ENCODE measurements at regions not wholly inside any gene's neighbourhood (a gene's known extent, or its start where the extent isn't known, plus 50 kb on each side); places are given as distances from the start of the nearest gene placed in this dataset.

- Histone ChIP-seq H3K36me3 (no peaks in the 10 kb centered on the region), H3K27ac (no peak overlapping the region), H3K4me1 (no peaks in the 10 kb centered on the region), H3K27me3 (peaks cover 0 to 3% (median 0%) of the 10 kb centered on the region in 7 donors), H3K4me3 (no peak overlapping the region), H3K9me3 (peaks cover 0 to 15% (median 0%) of the 10 kb centered on the region in 11 donors)
- no peak for DNase-seq
- intact Hi-C loops (cut with DNase I), result no loop called here
- TF ChIP-seq CTCF (IDR thresholded peaks at IDR 0.05), result no peak
- 86 to 90% methylated on average over 3 of the region's 3 CpGs for WGBS, 2 donors
- no peak for ATAC-seq
These were observed 125.4 kb upstream of the ACKR3 start for GRCh38 chr2:236444187-236444586.

GRCh38 chr2:236445678-236446077, 123.9 kb upstream of the ACKR3 start:
- Histone ChIP-seq H3K36me3 (no peaks in the 10 kb centered on the region), H3K27ac (no peak overlapping the region), H3K9me3 (peaks cover 0 to 15% (median 0%) of the 10 kb centered on the region in 11 donors), H3K4me1 (no peaks in the 10 kb centered on the region), H3K27me3 (no peaks in the 10 kb centered on the region), H3K4me3 (no peak overlapping the region)
- no peak for TF ChIP-seq CTCF (IDR thresholded peaks at IDR 0.05)
- no peak for DNase-seq
- WGBS, 2 donors, result 71 to 76% methylated on average over 2 of the region's 2 CpGs
- ATAC-seq, result no peak
- intact Hi-C loops (cut with DNase I), result no loop called here

- H3K4me3 ChIP-seq, result no peak overlapping the region
- TF ChIP-seq CTCF (IDR thresholded peaks at IDR 0.05), result no peak
- no peak overlapping the region for H3K27ac ChIP-seq
- intact Hi-C loops (cut with DNase I), result no loop called here
- ATAC-seq (no peak), DNase-seq (no peak)
- peaks cover 0 to 15% (median 0%) of the 10 kb centered on the region in 11 donors for H3K9me3 ChIP-seq
- no peaks in the 10 kb centered on the region for H3K4me1 ChIP-seq
- H3K27me3 ChIP-seq, result peaks cover 0 to 3% (median 0%) of the 10 kb centered on the region in 7 donors
- H3K36me3 ChIP-seq, result no peaks in the 10 kb centered on the region
- WGBS, 2 donors, result 93 to 96% methylated on average over 9 of the region's 9 CpGs
These were observed 123.1 kb upstream of the ACKR3 start for GRCh38 chr2:236446521-236446920.

GRCh38 chr2:236449167-236449761, 120.4 kb upstream of the ACKR3 start:
- ATAC-seq (peak in 1 of 8 donors; percentile 20), DNase-seq (no peak)
- no peak for TF ChIP-seq CTCF (IDR thresholded peaks at IDR 0.05)
- Histone ChIP-seq H3K4me3 (no peak overlapping the region), H3K4me1 (no peaks in the 10 kb centered on the region), H3K9me3 (peaks cover 0 to 3% (median 0%) of the 10 kb centered on the region in 11 donors), H3K36me3 (no peaks in the 10 kb centered on the region), H3K27ac (no peak overlapping the region), H3K27me3 (peaks cover 0 to 4% (median 0%) of the 10 kb centered on the region in 7 donors)
- WGBS, 2 donors, result 77 to 84% methylated on average over 15 of the region's 15 CpGs
- intact Hi-C loops (cut with DNase I), result no loop called here
